GM23248 (cell line): ENCODE measurements at regions not wholly inside any gene's neighbourhood (a gene's known extent, or its start where the extent isn't known, plus 50 kb on each side); places are given as distances from the start of the nearest gene placed in this dataset.
A peak's percentile ranks its signal among the peaks of the same experiment; 100 is the strongest.

ENCODE experiments used
- DNase-seq: peaks from one replicate; pipeline ENCODE4 v3.0.0-alpha.2; 2015
- H2AFZ ChIP-seq: fragments of 200-600 bp; sonication (generic); 2 replicates; pipeline ENCODE4 v1.6.1; 2016; ENCODE audit warnings: antibody characterized with exemption
- H3F3A ChIP-seq: fragments of 200-600 bp; sonication (generic); 2 replicates; pipeline ENCODE4 v1.6.1; 2016; ENCODE audit warnings: mild to moderate bottlenecking, antibody characterized with exemption, mixed run types; ENCODE audit not compliant: insufficient read depth
- H3K27ac ChIP-seq: fragments of 200-600 bp; sonication (generic); 2 replicates; pipeline ENCODE4 v1.5.1; 2016; ENCODE audit warnings: mild to moderate bottlenecking
- H3K27me3 ChIP-seq: fragments of 200-600 bp; sonication (generic); replicated peaks from 2 replicates; pipeline ENCODE4 v1.6.1; 2016; ENCODE audit warnings: mild to moderate bottlenecking; ENCODE audit not compliant: insufficient read depth
- H3K36me3 ChIP-seq: fragments of 200-600 bp; sonication (generic); 2 replicates; pipeline ENCODE4 v1.6.1; 2016; ENCODE audit warnings: low read depth, mild to moderate bottlenecking
- H3K4me1 ChIP-seq: fragments of 200-600 bp; sonication (generic); 2 replicates; pipeline ENCODE4 v1.6.1; 2016; ENCODE audit warnings: mild to moderate bottlenecking; ENCODE audit not compliant: insufficient read depth
- H3K4me2 ChIP-seq: fragments of 200-600 bp; sonication (generic); one replicate; pipeline ENCODE4 v1.6.1; 2016; ENCODE audit warnings: mild to moderate bottlenecking; ENCODE audit not compliant: unreplicated experiment
- H3K4me3 ChIP-seq: fragments of 200-600 bp; sonication (generic); 2 replicates; pipeline ENCODE4 v1.5.1; 2016; ENCODE audit warnings: mild to moderate bottlenecking
- H3K79me2 ChIP-seq: fragments of 200-600 bp; sonication (generic); 2 replicates; pipeline ENCODE4 v1.6.1; 2016; ENCODE audit warnings: mild to moderate bottlenecking; ENCODE audit not compliant: insufficient read depth
- H3K9ac ChIP-seq: fragments of 200-600 bp; sonication (generic); 2 replicates; pipeline ENCODE4 v1.6.1; 2016; ENCODE audit warnings: mild to moderate bottlenecking
- H3K9me2 ChIP-seq: fragments of 200-600 bp; sonication (generic); 2 replicates; pipeline ENCODE4 v1.6.1; 2016; ENCODE audit warnings: mixed run types, mild to moderate bottlenecking, moderate library complexity; ENCODE audit not compliant: insufficient read depth
- H3K9me3 ChIP-seq: fragments of 200-600 bp; sonication (generic); one replicate; pipeline ENCODE4 v1.6.1; 2017; ENCODE audit warnings: low read depth
- H4K20me1 ChIP-seq: fragments of 200-600 bp; sonication (generic); 2 replicates; pipeline ENCODE4 v1.6.0; 2016; ENCODE audit not compliant: insufficient read depth
- EZH2 ChIP-seq: fragments of 200-600 bp; sonication (generic); IDR thresholded peaks from 2 replicates; pipeline ENCODE4 v1.6.1; 2018; ENCODE audit warnings: antibody characterized with exemption, mild to moderate bottlenecking; ENCODE audit not compliant: insufficient read depth, poor library complexity, severe bottlenecking
- EZH2phosphoT487 ChIP-seq: fragments of 200-600 bp; sonication (generic); IDR thresholded peaks from 2 replicates; pipeline ENCODE4 v1.6.1; 2018; ENCODE audit warnings: antibody characterized with exemption, moderate library complexity, mild to moderate bottlenecking, low read depth; ENCODE audit not compliant: insufficient read depth
- WGBS, 2 experiments: methylation state at CpG; one replicate each; pipeline ENCODE4 v1.1.6; 2015 to 2017; ENCODE audit warnings: low lambda C conversion rate in 2 of 2, low coverage in 1 of 2; ENCODE audit errors: missing lambda C conversion rate in 2 of 2; 5-methylcytosine and 5-hydroxymethylcytosine counted together
- in situ Hi-C: fragments of 300-500 bp; cut with MboI; formaldehyde crosslinking; loops from 2 replicates; pipeline ENCODE4 v1.15.0; 2020

- Histone ChIP-seq H3K9ac (no peak overlapping the region), H2AFZ (no peak overlapping the region), H3K27ac (no peak overlapping the region), H3K79me2 (no peaks in the 10 kb centered on the region), H3K9me2 (no peaks in the 10 kb centered on the region), H3K9me3 (no peaks in the 10 kb centered on the region), H4K20me1 (no peaks in the 10 kb centered on the region), H3K36me3 (no peaks in the 10 kb centered on the region), H3K4me1 (peaks cover 15% of the 10 kb centered on the region), H3K4me3 (0 out of 2 replicates have a peak overlapping the region, but pooled peaks have one; percentile 2), H3F3A (no peaks in the 10 kb centered on the region), H3K4me2 (peak overlapping the region; percentile 63), H3K27me3 (peaks cover 26% of the 10 kb centered on the region)
- DNase-seq = peak; percentile 95
- in situ Hi-C loops = no loop called here
- TF ChIP-seq EZH2 = no peak
- TF ChIP-seq EZH2phosphoT487 = peak; percentile 99
- 46 to 48% methylated on average over 8 of the region's 8 CpGs for WGBS, 2 experiments
These were observed 80.0 kb upstream of the EYA2 start for GRCh38 chr20:46814366-46815232.

GRCh38 chr20:46816097-46816496 lies 78.5 kb upstream of the EYA2 start:
- no peak for DNase-seq
- Histone ChIP-seq H3K9ac (no peak overlapping the region), H2AFZ (no peak overlapping the region), H4K20me1 (no peaks in the 10 kb centered on the region), H3K79me2 (no peaks in the 10 kb centered on the region), H3K4me3 (no peak overlapping the region), H3K9me3 (no peaks in the 10 kb centered on the region), H3F3A (no peaks in the 10 kb centered on the region), H3K36me3 (no peaks in the 10 kb centered on the region), H3K27me3 (peaks cover 21% of the 10 kb centered on the region), H3K9me2 (no peaks in the 10 kb centered on the region), H3K4me2 (no peak overlapping the region), H3K27ac (no peak overlapping the region), H3K4me1 (peaks cover 15% of the 10 kb centered on the region)
- 85 to 89% methylated on average over 5 of the region's 5 CpGs for WGBS, 2 experiments
- in situ Hi-C loops = no loop called here
- no peak for TF ChIP-seq EZH2
- no peak for TF ChIP-seq EZH2phosphoT487

- 34 to 47% methylated on average over 8 of the region's 8 CpGs for WGBS, 2 experiments
- no peak overlapping the region for H3K4me2 ChIP-seq
- in situ Hi-C loops = no loop called here
- H3K9ac ChIP-seq = no peak overlapping the region
- DNase-seq = peak; percentile 5
- no peak overlapping the region for H3K4me3 ChIP-seq
- TF ChIP-seq EZH2phosphoT487 (no peak), EZH2 (no peak)
- H3K36me3 ChIP-seq = no peaks in the 10 kb centered on the region
- no peaks in the 10 kb centered on the region for H4K20me1 ChIP-seq
- H3K9me2 ChIP-seq = no peaks in the 10 kb centered on the region
- H3K27ac ChIP-seq = no peak overlapping the region
- H3K27me3 ChIP-seq = peaks cover 13% of the 10 kb centered on the region
- peaks cover 15% of the 10 kb centered on the region for H3K4me1 ChIP-seq
- H2AFZ ChIP-seq = no peak overlapping the region
- no peaks in the 10 kb centered on the region for H3K9me3 ChIP-seq
- H3F3A ChIP-seq = no peaks in the 10 kb centered on the region
- no peaks in the 10 kb centered on the region for H3K79me2 ChIP-seq
These were observed 77.6 kb upstream of the EYA2 start for GRCh38 chr20:46816886-46817638.

GRCh38 chr20:46820682-46821081 lies 74.0 kb upstream of the EYA2 start:
- 83 to 93% methylated on average over 3 of the region's 3 CpGs for WGBS, 2 experiments
- DNase-seq = no peak
- in situ Hi-C loops = no loop called here

More at GRCh38 chr20:46820682-46821081, 74.0 kb upstream of the EYA2 start:
- Histone ChIP-seq H3F3A (no peaks in the 10 kb centered on the region), H3K9me3 (no peaks in the 10 kb centered on the region), H3K27ac (no peak overlapping the region), H3K9me2 (no peaks in the 10 kb centered on the region), H3K4me3 (no peak overlapping the region), H4K20me1 (no peaks in the 10 kb centered on the region), H3K36me3 (no peaks in the 10 kb centered on the region), H3K4me2 (no peak overlapping the region), H3K79me2 (no peaks in the 10 kb centered on the region), H3K27me3 (0 out of 2 replicates have a peak, but pooled peaks cover 4% of the 10 kb centered on the region), H2AFZ (no peak overlapping the region), H3K9ac (no peak overlapping the region), H3K4me1 (0 out of 2 replicates have a peak, but pooled peaks cover 5% of the 10 kb centered on the region)
- TF ChIP-seq EZH2phosphoT487 (no peak), EZH2 (no peak)
